ENCODE measurements at regions not wholly inside any gene's neighbourhood (a gene's known extent, or its start where the extent isn't known, plus 50 kb on each side); places are given as distances from the start of the nearest gene placed in this dataset.

DNA sequence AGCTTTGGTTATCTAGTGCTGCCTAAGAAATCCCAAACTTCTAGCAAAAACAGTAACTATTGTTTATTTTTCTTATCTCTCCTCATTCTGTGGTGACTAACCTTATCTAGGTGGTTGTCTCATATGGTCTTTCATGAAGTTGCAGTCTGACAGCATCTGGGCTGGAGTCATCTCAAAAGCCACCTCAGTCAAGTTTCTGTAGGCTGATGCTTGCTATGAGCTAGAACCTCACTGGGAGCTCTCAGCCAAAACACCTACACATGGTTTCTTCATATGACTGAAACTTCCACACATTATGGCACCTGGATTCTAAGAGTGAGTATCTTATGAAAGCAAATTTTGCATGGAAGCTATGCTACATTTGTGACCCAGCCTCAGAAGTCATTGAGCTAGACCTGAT, 596.4 kb upstream of the VRK2 start:
- Histone ChIP-seq H3K27me3 (ENCODE audit: control insufficient read depth, insufficient read depth, low read length) (no peaks in the 10 kb centered on the region), H3K36me3 (ENCODE audit: control insufficient read depth, insufficient read depth, low read length) (no peaks in the 10 kb centered on the region), H3K4me3 (ENCODE audit: low read depth, low read length) (no peak overlapping the region)
- DNase-seq (ENCODE audit: low read depth), result no peak
- TF ChIP-seq, protein P1, sequence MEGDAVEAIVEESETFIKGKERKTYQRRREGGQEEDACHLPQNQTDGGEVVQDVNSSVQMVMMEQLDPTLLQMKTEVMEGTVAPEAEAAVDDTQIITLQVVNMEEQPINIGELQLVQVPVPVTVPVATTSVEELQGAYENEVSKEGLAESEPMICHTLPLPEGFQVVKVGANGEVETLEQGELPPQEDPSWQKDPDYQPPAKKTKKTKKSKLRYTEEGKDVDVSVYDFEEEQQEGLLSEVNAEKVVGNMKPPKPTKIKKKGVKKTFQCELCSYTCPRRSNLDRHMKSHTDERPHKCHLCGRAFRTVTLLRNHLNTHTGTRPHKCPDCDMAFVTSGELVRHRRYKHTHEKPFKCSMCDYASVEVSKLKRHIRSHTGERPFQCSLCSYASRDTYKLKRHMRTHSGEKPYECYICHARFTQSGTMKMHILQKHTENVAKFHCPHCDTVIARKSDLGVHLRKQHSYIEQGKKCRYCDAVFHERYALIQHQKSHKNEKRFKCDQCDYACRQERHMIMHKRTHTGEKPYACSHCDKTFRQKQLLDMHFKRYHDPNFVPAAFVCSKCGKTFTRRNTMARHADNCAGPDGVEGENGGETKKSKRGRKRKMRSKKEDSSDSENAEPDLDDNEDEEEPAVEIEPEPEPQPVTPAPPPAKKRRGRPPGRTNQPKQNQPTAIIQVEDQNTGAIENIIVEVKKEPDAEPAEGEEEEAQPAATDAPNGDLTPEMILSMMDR (IDR thresholded peaks at IDR 0.05; ENCODE audit: insufficient read depth, low read length, poor library complexity, severe bottlenecking), result no peak

DNA sequence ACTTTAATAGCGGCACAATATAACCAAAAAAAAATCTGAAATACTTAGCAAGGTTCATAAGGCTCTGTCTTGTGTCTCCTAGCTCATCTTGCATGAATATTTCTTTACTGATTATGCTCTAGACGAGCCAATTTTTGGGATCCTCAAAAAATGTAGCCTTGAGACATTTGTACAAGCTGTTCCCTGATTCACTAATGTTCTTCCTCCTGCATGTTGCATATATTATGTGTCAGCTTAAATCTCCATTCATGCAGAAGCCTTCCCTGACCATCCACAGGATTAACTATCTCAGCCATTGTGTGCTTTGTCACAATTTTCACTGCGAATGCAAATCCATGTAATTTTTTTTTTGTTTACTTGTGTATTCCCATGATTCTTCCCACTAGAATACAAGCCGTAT, 594.0 kb upstream of the VRK2 start:
- H3K27me3 ChIP-seq (ENCODE audit: control insufficient read depth, insufficient read depth, low read length), result no peaks in the 10 kb centered on the region
- TF ChIP-seq, protein P1 (IDR thresholded peaks at IDR 0.05; ENCODE audit: insufficient read depth, low read length, poor library complexity, severe bottlenecking), result no peak

DNA sequence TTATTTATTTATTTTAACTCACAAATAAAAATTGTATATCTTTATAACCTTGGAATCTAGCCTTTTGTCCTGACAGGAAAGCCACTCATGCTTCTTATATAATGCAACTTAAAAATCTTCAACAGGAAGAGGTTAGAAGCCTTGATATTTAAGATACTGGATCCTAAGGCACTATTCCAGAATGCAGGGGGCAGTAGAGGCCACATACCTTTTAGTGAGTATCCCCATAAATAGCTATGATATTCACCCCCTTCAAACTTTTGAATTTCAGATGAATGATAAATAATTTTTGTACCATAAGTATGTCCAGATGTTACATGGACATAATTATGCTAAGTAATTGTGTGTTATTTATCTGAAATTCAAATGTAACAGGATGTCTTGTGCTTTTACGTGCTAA, 592.7 kb upstream of the VRK2 start:
- no peak for DNase-seq (ENCODE audit: low read depth)
- Histone ChIP-seq H3K36me3 (ENCODE audit: control insufficient read depth, insufficient read depth, low read length) (no peaks in the 10 kb centered on the region), H3K4me3 (ENCODE audit: low read depth, low read length) (no peak overlapping the region), H3K27me3 (ENCODE audit: control insufficient read depth, insufficient read depth, low read length) (no peaks in the 10 kb centered on the region)
- TF ChIP-seq, protein P1 (IDR thresholded peaks at IDR 0.05; ENCODE audit: insufficient read depth, low read length, poor library complexity, severe bottlenecking), result peak; percentile 7

More for the DNA sequence above, 594.0 kb upstream of the VRK2 start:
- Histone ChIP-seq H3K36me3 (ENCODE audit: control insufficient read depth, insufficient read depth, low read length) (no peaks in the 10 kb centered on the region), H3K4me3 (ENCODE audit: low read depth, low read length) (no peak overlapping the region)
- DNase-seq (ENCODE audit: low read depth), result no peak

DNA sequence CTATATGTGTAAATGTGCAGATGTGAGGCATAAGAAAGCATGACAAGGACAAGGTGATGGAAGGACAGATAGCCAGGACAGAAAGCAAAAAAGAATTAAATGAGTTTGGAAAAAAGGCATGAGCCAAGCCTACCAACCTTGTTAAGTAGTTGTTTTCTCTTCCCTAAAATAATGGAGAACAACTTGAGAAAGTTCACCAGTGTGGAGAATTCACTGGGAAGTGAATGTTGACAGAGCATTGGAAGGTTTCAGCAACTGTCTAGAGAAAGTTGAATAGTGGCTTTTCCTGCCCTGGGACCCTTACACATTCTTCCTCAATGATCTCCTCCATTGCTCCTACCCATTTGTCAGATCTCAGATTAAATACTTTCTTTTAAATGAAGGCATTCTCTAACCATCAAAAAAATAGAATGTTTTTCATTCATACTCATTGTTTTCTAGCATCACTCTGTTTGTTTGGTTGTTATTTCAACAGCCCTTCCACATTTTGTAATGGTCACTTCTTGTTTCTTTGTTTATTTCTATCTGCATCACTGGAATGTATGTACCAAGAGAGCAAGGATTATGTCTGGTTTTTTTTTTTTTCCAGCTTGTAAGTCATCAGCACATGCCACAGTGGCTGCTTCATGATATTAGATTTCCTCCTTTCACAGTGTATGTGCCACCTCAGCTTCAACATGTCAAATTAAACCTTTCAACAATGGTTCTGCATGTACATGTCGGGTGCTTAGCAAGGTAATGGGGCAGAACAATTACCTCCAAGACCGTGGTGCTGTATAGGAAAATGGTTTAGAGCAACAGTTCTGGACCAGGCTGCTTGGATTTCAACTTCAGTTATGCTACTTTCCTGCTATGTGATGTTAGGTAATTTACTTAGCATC, 586.0 kb upstream of the VRK2 start:
- TF ChIP-seq, protein P1 (IDR thresholded peaks at IDR 0.05; ENCODE audit: insufficient read depth, low read length, poor library complexity, severe bottlenecking), result no peak
- no peak for DNase-seq (ENCODE audit: low read depth)
- no peak overlapping the region for H3K4me3 ChIP-seq (ENCODE audit: low read depth, low read length)

DNA sequence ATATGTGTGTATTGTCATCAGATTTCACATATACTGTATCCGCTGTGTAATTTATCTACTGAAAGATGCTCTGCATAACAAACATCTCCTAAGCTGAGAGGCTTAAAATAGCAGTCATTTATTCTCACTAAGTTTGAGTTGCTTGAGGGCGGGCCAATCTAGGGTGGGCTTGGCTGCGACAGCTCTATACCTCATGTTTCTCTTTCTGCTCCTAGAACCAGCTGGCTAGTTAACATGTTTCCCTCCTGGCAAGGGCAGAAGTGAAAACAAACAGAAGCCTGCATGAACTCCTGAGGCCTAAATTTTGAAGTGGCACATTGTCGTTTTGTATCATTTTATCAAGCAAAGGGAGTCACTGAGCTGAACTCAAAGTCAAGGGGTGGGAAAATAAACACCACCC, 585.0 kb upstream of the VRK2 start:
- TF ChIP-seq, protein P1 (IDR thresholded peaks at IDR 0.05; ENCODE audit: insufficient read depth, low read length, poor library complexity, severe bottlenecking), result no peak
- no peak overlapping the region for H3K4me3 ChIP-seq (ENCODE audit: low read depth, low read length)
- H3K36me3 ChIP-seq (ENCODE audit: control insufficient read depth, insufficient read depth, low read length), result no peaks in the 10 kb centered on the region
- H3K27me3 ChIP-seq (ENCODE audit: control insufficient read depth, insufficient read depth, low read length), result no peaks in the 10 kb centered on the region
- DNase-seq (ENCODE audit: low read depth), result no peak

More for the DNA sequence above, 586.0 kb upstream of the VRK2 start:
- Histone ChIP-seq H3K27me3 (ENCODE audit: control insufficient read depth, insufficient read depth, low read length) (no peaks in the 10 kb centered on the region), H3K36me3 (ENCODE audit: control insufficient read depth, insufficient read depth, low read length) (no peaks in the 10 kb centered on the region)

DNA sequence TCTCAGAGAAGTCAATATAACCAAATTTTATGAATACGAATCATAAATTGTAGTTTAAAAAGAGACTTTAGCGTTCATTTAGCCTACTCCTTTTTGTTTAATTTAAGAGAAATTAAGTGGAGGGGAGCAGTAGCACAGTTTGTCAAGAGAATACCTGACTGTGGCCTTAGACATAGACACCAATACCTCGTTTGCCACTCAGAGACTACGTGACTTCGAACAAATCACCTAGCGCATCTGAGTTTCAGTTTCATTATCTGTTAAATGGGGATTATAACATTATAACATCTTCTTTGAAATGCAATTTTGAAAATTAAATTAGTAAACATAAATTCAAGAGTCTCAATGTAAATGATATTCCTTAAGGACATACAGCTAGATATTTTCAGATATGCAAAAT, 581.5 kb upstream of the VRK2 start:
- TF ChIP-seq, protein P1 (IDR thresholded peaks at IDR 0.05; ENCODE audit: insufficient read depth, low read length, poor library complexity, severe bottlenecking), result no peak
- no peak for DNase-seq (ENCODE audit: low read depth)

More for the DNA sequence above, 581.5 kb upstream of the VRK2 start:
- no peak overlapping the region for H3K4me3 ChIP-seq (ENCODE audit: low read depth, low read length)
- H3K27me3 ChIP-seq (ENCODE audit: control insufficient read depth, insufficient read depth, low read length), result no peaks in the 10 kb centered on the region
- no peaks in the 10 kb centered on the region for H3K36me3 ChIP-seq (ENCODE audit: control insufficient read depth, insufficient read depth, low read length)
